Mucosa of descending colon (tissue), 3 donors: ENCODE measurements at regions not wholly inside any gene's neighbourhood (a gene's known extent, or its start where the extent isn't known, plus 50 kb on each side); places are given as distances from the start of the nearest gene placed in this dataset.
A peak's percentile ranks its signal among the peaks of the same experiment; 100 is the strongest.
"Not testable (repeated sequence)": the region's sequence is repeated elsewhere in the genome, so short reads cannot be mapped to it uniquely, and the experiment has no call there.

Source experiments
- ATAC-seq: fragments of 200-7000 bp; cut with Tn5 transposase; one replicate; pipeline ENCODE4 v1.9.1; 2020; ENCODE audit warnings: mild to moderate bottlenecking, moderate library complexity
- DNase-seq, 3 donors: peaks; one replicate each; pipeline ENCODE4 v3.0.0-alpha.2; 2020
- H3K36me3 ChIP-seq: fragments of 200-600 bp; one replicate; pipeline ENCODE4 v1.8.0; 2021; ENCODE audit warnings: low read depth, mild to moderate bottlenecking
- H3K4me1 ChIP-seq: fragments of 200-600 bp; one replicate; pipeline ENCODE4 v1.8.0; 2021; ENCODE audit warnings: low read depth, mild to moderate bottlenecking
- H3K4me3 ChIP-seq: fragments of 200-600 bp; one replicate; pipeline ENCODE4 v1.8.0; 2021; ENCODE audit warnings: mild to moderate bottlenecking
- H3K9me3 ChIP-seq: fragments of 200-600 bp; one replicate; pipeline ENCODE4 v1.8.0; 2021; ENCODE audit warnings: mild to moderate bottlenecking
- CTCF ChIP-seq: fragments of 200-600 bp; IDR thresholded peaks from one replicate; pipeline ENCODE4 v1.8.0; 2022; ENCODE audit warnings: antibody characterized with exemption, mild to moderate bottlenecking
- intact Hi-C, 2 donors: fragments of 100-400 bp; cut with DNase I in 1 of 2; cut with micrococcal nuclease in 1 of 2; formaldehyde crosslinking; loops; one replicate each; pipeline versions ENCODE4 v1.11.0 to v1.11.1; 2022; cut with DNase I, micrococcal nuclease
- donor health status: DM: no; HTN: no; CAD: no; lungs with moderate emphysema.
- donor health status: DM: no; HTN: no; CAD: no.
- donor health status: DM: no; HTN: yes; CAD: no.

- intact Hi-C loops = no loop called here
- no peak for DNase-seq
- no peak for TF ChIP-seq CTCF
Measured at GRCh38 chr16:48959204-48959603, 322.4 kb downstream of the CBLN1 start.

DNA sequence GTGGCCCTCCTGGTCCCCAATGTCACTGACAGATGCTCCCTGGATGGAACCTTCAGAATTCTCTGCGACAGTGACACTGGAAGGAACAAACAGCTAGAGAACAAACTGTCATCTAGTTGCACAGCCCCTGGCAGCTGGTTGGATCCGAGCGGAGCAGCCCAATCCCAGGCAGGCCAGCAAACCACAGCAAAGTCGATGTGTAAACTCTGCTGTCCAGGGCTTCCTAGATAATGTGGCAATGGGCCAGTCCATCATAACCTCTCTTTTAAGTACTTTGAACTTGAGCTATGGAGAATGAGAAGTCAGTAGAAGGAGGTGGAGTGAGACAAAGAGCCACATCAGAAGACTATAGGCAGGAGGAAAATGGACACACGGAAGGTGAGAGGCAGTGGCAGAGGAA lies 323.0 kb downstream of the CBLN1 start:
- H3K36me3 ChIP-seq = no peaks in the 10 kb centered on the region
- no peak for TF ChIP-seq CTCF

More at GRCh38 chr16:48959204-48959603, 322.4 kb downstream of the CBLN1 start:
- Histone ChIP-seq H3K36me3 (no peaks in the 10 kb centered on the region), H3K4me3 (no peak overlapping the region), H3K4me1 (no peaks in the 10 kb centered on the region), H3K9me3 (no peaks in the 10 kb centered on the region)
- ATAC-seq = no peak

GRCh38 chr16:48956620-48957019 lies 325.0 kb downstream of the CBLN1 start:
- TF ChIP-seq CTCF = no peak
- no peak for DNase-seq
- no peaks in the 10 kb centered on the region for H3K9me3 ChIP-seq
- no peak for ATAC-seq
- H3K36me3 ChIP-seq = no peaks in the 10 kb centered on the region
- intact Hi-C loops = no loop called here
- H3K4me1 ChIP-seq = no peaks in the 10 kb centered on the region
- H3K4me3 ChIP-seq = no peak overlapping the region

More for the DNA sequence above, 323.0 kb downstream of the CBLN1 start:
- intact Hi-C loops = no loop called here
- ATAC-seq (no peak), DNase-seq (peak in 1 of 3 donors; percentile 2)
- no peak overlapping the region for H3K4me3 ChIP-seq
- no peaks in the 10 kb centered on the region for H3K9me3 ChIP-seq
- H3K4me1 ChIP-seq = no peaks in the 10 kb centered on the region

- Histone ChIP-seq H3K4me3 (no peak overlapping the region), H3K9me3 (no peaks in the 10 kb centered on the region), H3K4me1 (no peaks in the 10 kb centered on the region), H3K36me3 (no peaks in the 10 kb centered on the region)
- TF ChIP-seq CTCF = no peak
- intact Hi-C loops = no loop called here
- ATAC-seq (no peak), DNase-seq (no peak)
Measured at GRCh38 chr16:48955837-48956236, 325.8 kb downstream of the CBLN1 start.

DNA sequence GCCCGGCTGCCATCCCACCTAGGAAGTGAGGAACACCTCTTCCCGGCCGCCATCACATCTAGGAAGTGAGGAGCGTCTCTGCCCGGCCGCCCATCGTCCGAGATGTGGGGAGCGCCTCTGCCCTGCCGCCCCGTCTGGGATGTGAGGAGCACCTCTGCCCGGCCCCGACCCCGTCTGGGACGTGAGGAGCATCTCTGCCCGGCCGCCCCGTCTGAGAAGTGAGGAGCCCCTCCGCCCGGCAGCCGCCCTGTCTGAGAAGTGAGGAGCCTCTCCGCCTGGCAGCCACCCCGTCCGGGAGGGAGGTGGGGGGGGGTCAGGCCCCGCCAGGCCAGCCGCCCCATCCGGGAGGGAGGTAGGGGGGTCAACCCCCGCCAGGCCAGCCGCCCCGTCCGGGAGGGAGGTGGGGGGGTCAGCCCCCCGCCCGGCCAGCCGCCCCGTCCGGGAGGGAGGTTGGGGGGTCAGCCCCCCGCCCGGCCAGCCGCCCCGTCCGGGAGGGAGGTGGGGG lies 330.0 kb downstream of the CBLN1 start:
- intact Hi-C loops, ATAC-seq, H3K4me3 ChIP-seq, H3K9me3 ChIP-seq, H3K4me1 ChIP-seq, DNase-seq, H3K36me3 ChIP-seq: not testable (repeated sequence)

GRCh38 chr16:48950184-48950583 lies 331.5 kb downstream of the CBLN1 start:
- ATAC-seq = no peak
- Histone ChIP-seq H3K36me3 (no peaks in the 10 kb centered on the region), H3K4me3 (no peak overlapping the region), H3K9me3 (no peaks in the 10 kb centered on the region), H3K4me1 (no peaks in the 10 kb centered on the region)
- TF ChIP-seq CTCF = no peak
- intact Hi-C loops = no loop called here
- no peak for DNase-seq
